Activated CD4-positive, alpha-beta T cell treated with anti-CD3 and anti-CD28 coated beads, Interleukin-2, amount 10 ng/mL, durations not matched to agents 7 days and 5 days (primary cell): ENCODE measurements at regions not wholly inside any gene's neighbourhood (a gene's known extent, or its start where the extent isn't known, plus 50 kb on each side); places are given as distances from the start of the nearest gene placed in this dataset.

ENCODE experiments used
- CTCF ChIA-PET: fragments of 350-600 bp; sonication (Branson Sonifier 250); formaldehyde crosslinking; loops from one replicate; lab custom pipeline; 2021; ENCODE audit warnings: antibody characterized with exemption; lab: Charles Lee
- POLR2A ChIA-PET: fragments of 350-600 bp; sonication (Branson Sonifier 250); formaldehyde crosslinking; loops from one replicate; lab custom pipeline; 2021; ENCODE audit warnings: antibody characterized with exemption; lab: Charles Lee
- DNase-seq: peaks from one replicate; pipeline ENCODE4 v3.0.0-alpha.2; 2020
- H3K27ac Mint-ChIP-seq: one replicate; pipeline ENCODE4 v1.8.0; 2021; ENCODE audit warnings: mild to moderate bottlenecking, moderate library complexity, mixed read lengths
- H3K27me3 Mint-ChIP-seq: one replicate; pipeline ENCODE4 v1.8.0; 2021; ENCODE audit warnings: mixed read lengths
- H3K36me3 Mint-ChIP-seq: one replicate; pipeline ENCODE4 v1.8.0; 2021; ENCODE audit warnings: low read depth, mixed read lengths
- H3K4me1 Mint-ChIP-seq: one replicate; pipeline ENCODE4 v1.8.0; 2021; ENCODE audit warnings: mixed read lengths
- H3K4me3 Mint-ChIP-seq: one replicate; pipeline ENCODE4 v1.8.0; 2021; ENCODE audit warnings: mild to moderate bottlenecking, moderate library complexity, mixed read lengths
- H3K9me3 Mint-ChIP-seq: one replicate; pipeline ENCODE4 v1.8.0; 2021; ENCODE audit warnings: mixed read lengths

GRCh38 chr16:79327836-79328235, 272.7 kb downstream of the MAF start:
- DNase-seq, result no peak
- ChIA-PET CTCF (interaction anchor here (0.6 kb wide), 1 partner anchor 1569 kb away, joined by 4 read pairs; no protein-coding TSS in a partner anchor), POLR2A (interaction anchor here (0.6 kb wide), 1 partner anchor 60 kb away, joined by 5 read pairs; no protein-coding TSS in a partner anchor)
- Mint-ChIP-seq H3K27me3 (peaks cover 20% of the 10 kb centered on the region), H3K9me3 (no peaks in the 10 kb centered on the region), H3K27ac (no peak overlapping the region), H3K4me3 (no peak overlapping the region), H3K36me3 (no peaks in the 10 kb centered on the region), H3K4me1 (no peaks in the 10 kb centered on the region)

DNA sequence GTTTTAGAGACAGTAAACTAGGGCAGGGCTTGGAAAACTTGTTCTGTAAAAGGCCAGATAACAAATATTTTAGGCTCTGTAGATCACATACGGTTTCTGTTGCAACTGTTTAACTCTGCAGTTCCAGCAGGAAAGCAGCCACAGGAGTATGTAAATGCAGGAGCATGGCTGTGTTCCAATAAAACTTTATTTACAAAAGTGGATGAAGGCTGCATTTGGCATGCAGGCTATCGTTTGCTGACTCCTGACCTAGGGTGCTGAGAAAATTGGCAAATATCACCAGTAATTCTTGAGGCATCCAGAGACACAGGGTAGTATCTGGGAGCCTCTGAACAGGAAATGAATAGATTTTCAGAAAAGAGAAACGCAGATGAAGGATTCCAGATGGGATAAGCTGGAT, 274.0 kb downstream of the MAF start:
- Mint-ChIP-seq H3K4me1 (no peaks in the 10 kb centered on the region), H3K27me3 (peaks cover 20% of the 10 kb centered on the region), H3K27ac (no peak overlapping the region), H3K9me3 (no peaks in the 10 kb centered on the region), H3K4me3 (no peak overlapping the region), H3K36me3 (no peaks in the 10 kb centered on the region)
- DNase-seq, result no peak
- CTCF ChIA-PET, result no interaction called here
- POLR2A ChIA-PET, result no interaction called here

DNA sequence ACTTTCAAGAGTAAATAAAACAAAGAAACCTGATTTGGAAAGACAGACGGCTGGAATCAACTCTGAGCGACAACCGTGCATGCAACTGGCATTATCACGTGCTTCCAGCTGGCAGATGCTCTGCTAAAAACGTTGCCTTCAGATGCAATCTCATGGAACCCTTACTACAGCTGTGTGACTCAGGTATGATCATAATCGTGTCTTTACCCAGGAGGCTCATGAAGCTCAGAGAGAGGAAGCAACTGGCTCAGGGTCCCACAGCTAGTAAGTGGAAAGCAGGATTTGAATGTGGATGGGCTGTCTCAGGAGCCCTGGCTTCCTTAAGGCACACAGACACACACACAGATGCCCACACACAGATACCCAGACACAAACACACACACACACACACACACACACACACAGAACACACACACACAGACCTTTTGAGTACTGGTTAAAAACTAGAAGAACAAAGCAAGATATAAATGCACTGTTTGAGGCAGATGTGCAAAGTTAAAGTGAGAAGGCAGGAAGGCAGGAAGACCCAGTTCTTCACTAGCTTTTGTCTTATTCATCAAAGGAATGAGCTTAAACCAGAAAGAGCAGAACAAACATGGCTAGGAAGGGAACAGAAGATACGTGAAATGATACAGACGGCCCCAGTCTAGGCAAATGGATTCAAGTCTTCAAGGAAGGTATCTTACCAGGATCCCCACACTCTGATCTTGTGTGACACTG, 275.2 kb downstream of the MAF start:
- Mint-ChIP-seq H3K27me3 (peaks cover 22% of the 10 kb centered on the region), H3K4me1 (no peaks in the 10 kb centered on the region), H3K27ac (no peak overlapping the region), H3K36me3 (no peaks in the 10 kb centered on the region), H3K9me3 (no peaks in the 10 kb centered on the region), H3K4me3 (no peak overlapping the region)
- POLR2A ChIA-PET, result no interaction called here
- CTCF ChIA-PET, result interaction anchor here (0.9 kb wide), 1 partner anchor 45 kb away, joined by 3 read pairs; no protein-coding TSS in a partner anchor
- DNase-seq, result no peak

- no peak overlapping the region for H3K27ac Mint-ChIP-seq
These were observed 279.6 kb downstream of the MAF start for GRCh38 chr16:79320956-79321355.

GRCh38 chr16:79318143-79318899, 282.2 kb downstream of the MAF start:
- H3K4me3 Mint-ChIP-seq, result no peak overlapping the region
- H3K27me3 Mint-ChIP-seq, result peaks cover 18% of the 10 kb centered on the region
- POLR2A ChIA-PET, result no interaction called here
- H3K9me3 Mint-ChIP-seq, result no peaks in the 10 kb centered on the region
- H3K4me1 Mint-ChIP-seq, result peaks cover 18% of the 10 kb centered on the region
- CTCF ChIA-PET, result no interaction called here
- no peak for DNase-seq
- no peaks in the 10 kb centered on the region for H3K36me3 Mint-ChIP-seq
- no peak overlapping the region for H3K27ac Mint-ChIP-seq

More at GRCh38 chr16:79320956-79321355, 279.6 kb downstream of the MAF start:
- no peaks in the 10 kb centered on the region for H3K36me3 Mint-ChIP-seq
- peaks cover 28% of the 10 kb centered on the region for H3K27me3 Mint-ChIP-seq
- peaks cover 13% of the 10 kb centered on the region for H3K4me1 Mint-ChIP-seq
- H3K9me3 Mint-ChIP-seq, result no peaks in the 10 kb centered on the region
- POLR2A ChIA-PET, result no interaction called here
- no peak overlapping the region for H3K4me3 Mint-ChIP-seq
- no peak for DNase-seq
- CTCF ChIA-PET, result no interaction called here

GRCh38 chr16:79317521-79317920, 283.0 kb downstream of the MAF start:
- DNase-seq, result no peak
- H3K27ac Mint-ChIP-seq, result no peak overlapping the region
- H3K27me3 Mint-ChIP-seq, result peaks cover 15% of the 10 kb centered on the region
- CTCF ChIA-PET, result no interaction called here
- POLR2A ChIA-PET, result no interaction called here
- no peaks in the 10 kb centered on the region for H3K36me3 Mint-ChIP-seq
- H3K4me1 Mint-ChIP-seq, result peaks cover 18% of the 10 kb centered on the region
- H3K9me3 Mint-ChIP-seq, result no peaks in the 10 kb centered on the region
- H3K4me3 Mint-ChIP-seq, result no peak overlapping the region

- Mint-ChIP-seq H3K4me3 (no peak overlapping the region), H3K27me3 (peaks cover 17% of the 10 kb centered on the region), H3K4me1 (peaks cover 18% of the 10 kb centered on the region), H3K36me3 (no peaks in the 10 kb centered on the region), H3K9me3 (no peaks in the 10 kb centered on the region), H3K27ac (no peak overlapping the region)
- CTCF ChIA-PET, result no interaction called here
- DNase-seq, result no peak
- POLR2A ChIA-PET, result no interaction called here
These were observed 283.5 kb downstream of the MAF start for GRCh38 chr16:79317026-79317425.

DNA sequence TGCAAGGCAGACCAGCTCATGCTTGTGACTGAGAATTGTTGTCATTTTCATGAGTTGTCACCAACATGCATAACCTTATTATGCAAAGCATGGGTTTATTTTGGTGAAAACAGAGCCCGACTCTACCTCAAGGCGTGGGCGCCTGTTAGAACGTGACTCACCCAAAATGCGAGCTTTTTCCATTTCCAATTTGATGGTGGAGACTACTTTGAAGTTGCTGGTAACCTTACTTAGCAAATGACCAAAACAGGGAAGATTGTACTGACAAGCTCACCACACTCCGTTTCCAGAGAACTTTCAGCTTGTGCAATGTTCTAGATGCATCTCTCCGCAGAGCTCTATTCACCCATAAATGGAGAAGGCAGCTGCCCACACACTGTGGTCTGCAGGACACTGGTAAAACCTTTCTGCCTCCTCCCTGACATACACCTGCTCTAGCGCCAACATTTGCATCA, 284.5 kb downstream of the MAF start:
- ChIA-PET POLR2A (no interaction called here), CTCF (interaction anchor here (1.2 kb wide), 2 partner anchors 13 to 34 kb away, joined by 3 read pairs; no protein-coding TSS in a partner anchor)
- DNase-seq, result peak; percentile 18
- peaks cover 18% of the 10 kb centered on the region for H3K4me1 Mint-ChIP-seq
- H3K9me3 Mint-ChIP-seq, result no peaks in the 10 kb centered on the region
- H3K27me3 Mint-ChIP-seq, result peaks cover 20% of the 10 kb centered on the region
- H3K36me3 Mint-ChIP-seq, result no peaks in the 10 kb centered on the region
- H3K4me3 Mint-ChIP-seq, result no peak overlapping the region
- no peak overlapping the region for H3K27ac Mint-ChIP-seq

GRCh38 chr16:79312502-79312901, 288.0 kb downstream of the MAF start:
- Mint-ChIP-seq H3K9me3 (no peaks in the 10 kb centered on the region), H3K4me3 (no peak overlapping the region), H3K4me1 (peaks cover 14% of the 10 kb centered on the region), H3K27me3 (peaks cover 7% of the 10 kb centered on the region), H3K27ac (no peak overlapping the region), H3K36me3 (no peaks in the 10 kb centered on the region)
- no peak for DNase-seq
- POLR2A ChIA-PET, result no interaction called here
- CTCF ChIA-PET, result no interaction called here

DNA sequence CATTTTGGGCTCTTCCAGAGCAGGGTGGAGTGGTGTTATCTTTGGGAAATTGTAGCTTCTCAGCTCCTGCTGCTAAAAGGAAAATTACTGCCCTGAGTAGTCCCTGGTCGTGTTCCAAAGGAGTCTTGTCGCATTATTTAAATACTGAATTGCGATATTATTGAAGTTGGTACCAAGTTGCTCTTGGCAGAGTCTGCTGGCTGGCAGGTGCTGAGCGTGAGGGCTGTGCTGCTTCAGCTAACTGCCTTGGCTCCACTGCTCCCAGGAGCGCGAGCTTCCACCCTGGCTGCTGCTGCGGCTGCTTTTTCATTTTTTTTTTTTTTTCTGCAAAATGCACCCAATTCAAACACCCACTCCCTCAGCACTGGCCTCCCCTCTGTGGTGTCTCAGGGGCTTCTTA, 289.8 kb downstream of the MAF start:
- Mint-ChIP-seq H3K4me1 (peaks cover 3% of the 10 kb centered on the region), H3K36me3 (no peaks in the 10 kb centered on the region), H3K9me3 (no peaks in the 10 kb centered on the region), H3K27ac (no peak overlapping the region), H3K27me3 (peaks cover 5% of the 10 kb centered on the region), H3K4me3 (no peak overlapping the region)
- ChIA-PET CTCF (interaction anchor here (0.6 to 1.0 kb wide), 3 partner anchors 12 to 60 kb away, joined by 3 to 4 read pairs (median 3); no protein-coding TSS in a partner anchor), POLR2A (no interaction called here)
- no peak for DNase-seq

- Mint-ChIP-seq H3K9me3 (no peaks in the 10 kb centered on the region), H3K27ac (no peak overlapping the region), H3K36me3 (no peaks in the 10 kb centered on the region), H3K4me1 (no peaks in the 10 kb centered on the region), H3K27me3 (peaks cover 5% of the 10 kb centered on the region), H3K4me3 (no peak overlapping the region)
- ChIA-PET POLR2A (no interaction called here), CTCF (no interaction called here)
- no peak for DNase-seq
These were observed 290.9 kb downstream of the MAF start for GRCh38 chr16:79309606-79310005.

DNA sequence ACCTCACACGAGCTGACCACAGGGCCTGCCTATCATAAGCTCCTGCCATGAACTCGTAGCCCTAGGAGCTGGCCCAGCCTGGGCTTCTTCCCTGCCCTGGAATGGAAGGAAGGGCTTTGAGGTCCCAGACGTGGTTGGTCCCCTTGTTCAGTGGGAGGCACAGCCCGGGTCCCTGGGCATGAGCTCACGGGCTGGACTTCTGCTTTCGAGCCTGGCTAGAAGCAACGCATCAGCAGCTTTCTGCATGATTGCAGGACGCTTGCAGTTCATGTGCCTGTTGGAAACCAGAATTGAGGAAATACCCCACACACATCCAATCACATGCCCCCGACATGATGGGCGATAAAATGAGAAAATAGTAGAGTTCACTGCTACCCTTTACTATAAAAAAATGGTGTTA, 293.3 kb downstream of the MAF start:
- no peaks in the 10 kb centered on the region for H3K4me1 Mint-ChIP-seq
- H3K4me3 Mint-ChIP-seq, result no peak overlapping the region
- no peak overlapping the region for H3K27ac Mint-ChIP-seq
- H3K9me3 Mint-ChIP-seq, result no peaks in the 10 kb centered on the region
- POLR2A ChIA-PET, result no interaction called here
- peaks cover 9% of the 10 kb centered on the region for H3K27me3 Mint-ChIP-seq
- no peak for DNase-seq
- H3K36me3 Mint-ChIP-seq, result no peaks in the 10 kb centered on the region
- CTCF ChIA-PET, result interaction anchor here (0.6 to 1.3 kb wide), 2 partner anchors 9 to 18 kb away, joined by 3 to 4 read pairs; no protein-coding TSS in a partner anchor

- POLR2A ChIA-PET, result no interaction called here
- CTCF ChIA-PET, result interaction anchor here (1.6 kb wide), 1 partner anchor 31 kb away, joined by 6 read pairs; no protein-coding TSS in a partner anchor
- Mint-ChIP-seq H3K27ac (no peak overlapping the region), H3K27me3 (peaks cover 9% of the 10 kb centered on the region), H3K4me1 (no peaks in the 10 kb centered on the region), H3K36me3 (no peaks in the 10 kb centered on the region), H3K4me3 (no peak overlapping the region), H3K9me3 (no peaks in the 10 kb centered on the region)
- DNase-seq, result no peak
These were observed 295.5 kb downstream of the MAF start for GRCh38 chr16:79305074-79305473.
